WERI-Rb-1 (cell line): ENCODE measurements at regions not wholly inside any gene's neighbourhood (a gene's known extent, or its start where the extent isn't known, plus 50 kb on each side); places are given as distances from the start of the nearest gene placed in this dataset.

Experiments used
- DNase-seq: peaks from one replicate; pipeline ENCODE4 v3.0.0-alpha.2; 2020
- H3K27ac ChIP-seq: fragments of 250-450 bp; sonication (Bioruptor Pico); 2 replicates; pipeline ENCODE4 v1.5.1; 2020; ENCODE audit warnings: mild to moderate bottlenecking, moderate library complexity
- H3K27me3 ChIP-seq: fragments of 250-450 bp; sonication (Bioruptor Pico); 2 replicates; pipeline ENCODE4 v1.5.1; 2021; ENCODE audit warnings: mild to moderate bottlenecking, low read depth, moderate library complexity; ENCODE audit not compliant: insufficient read depth, severe bottlenecking
- H3K36me3 ChIP-seq: fragments of 250-450 bp; sonication (Bioruptor Pico); 2 replicates; pipeline ENCODE4 v1.5.1; 2020; ENCODE audit warnings: mild to moderate bottlenecking, moderate library complexity
- H3K4me3 ChIP-seq: 2 replicates; pipeline ENCODE4 v1.5.1; 2011; ENCODE audit warnings: low read depth, mild to moderate bottlenecking, control low read depth, low read length
- H3K9me3 ChIP-seq: fragments of 250-450 bp; sonication (Bioruptor Pico); 2 replicates; pipeline ENCODE4 v1.5.1; 2021; ENCODE audit warnings: mild to moderate bottlenecking, moderate library complexity; ENCODE audit not compliant: severe bottlenecking
- CTCF ChIP-seq: IDR thresholded peaks from 2 replicates; pipeline ENCODE4 v1.5.1; 2011; ENCODE audit warnings: low read depth, mild to moderate bottlenecking, control low read depth, inconsistent platforms, low read length

GRCh38 chrX:39459204-39459603, 638.6 kb downstream of the BCOR start:
- DNase-seq, result no peak

GRCh38 chrX:39459952-39460351, 637.8 kb downstream of the BCOR start:
- Histone ChIP-seq H3K27me3 (no peaks in the 10 kb centered on the region), H3K9me3 (no peaks in the 10 kb centered on the region), H3K36me3 (no peaks in the 10 kb centered on the region), H3K4me3 (no peak overlapping the region), H3K27ac (no peak overlapping the region)
- no peak for DNase-seq
- TF ChIP-seq CTCF, result no peak

More at GRCh38 chrX:39459204-39459603, 638.6 kb downstream of the BCOR start:
- no peak overlapping the region for H3K4me3 ChIP-seq
- H3K27ac ChIP-seq, result no peak overlapping the region
- TF ChIP-seq CTCF, result no peak
- no peaks in the 10 kb centered on the region for H3K27me3 ChIP-seq
- no peaks in the 10 kb centered on the region for H3K36me3 ChIP-seq
- no peaks in the 10 kb centered on the region for H3K9me3 ChIP-seq

- no peak for TF ChIP-seq CTCF
- no peak overlapping the region for H3K4me3 ChIP-seq
- no peaks in the 10 kb centered on the region for H3K36me3 ChIP-seq
- no peaks in the 10 kb centered on the region for H3K27me3 ChIP-seq
- no peak overlapping the region for H3K27ac ChIP-seq
- no peaks in the 10 kb centered on the region for H3K9me3 ChIP-seq
- no peak for DNase-seq
Measured at GRCh38 chrX:39460499-39460898, 637.3 kb downstream of the BCOR start.

- no peak overlapping the region for H3K4me3 ChIP-seq
- DNase-seq, result no peak
- no peaks in the 10 kb centered on the region for H3K36me3 ChIP-seq
- H3K27ac ChIP-seq, result no peak overlapping the region
- no peaks in the 10 kb centered on the region for H3K27me3 ChIP-seq
- H3K9me3 ChIP-seq, result no peaks in the 10 kb centered on the region
- no peak for TF ChIP-seq CTCF
Measured at GRCh38 chrX:39462835-39463234, 634.9 kb downstream of the BCOR start.

GRCh38 chrX:39464253-39464652, 633.5 kb downstream of the BCOR start:
- no peak for DNase-seq
- no peaks in the 10 kb centered on the region for H3K9me3 ChIP-seq

More at GRCh38 chrX:39464253-39464652, 633.5 kb downstream of the BCOR start:
- TF ChIP-seq CTCF, result no peak
- Histone ChIP-seq H3K27ac (no peak overlapping the region), H3K36me3 (no peaks in the 10 kb centered on the region), H3K4me3 (no peak overlapping the region), H3K27me3 (no peaks in the 10 kb centered on the region)
